ENCODE measurements at regions not wholly inside any gene's neighbourhood (a gene's known extent, or its start where the extent isn't known, plus 50 kb on each side); places are given as distances from the start of the nearest gene placed in this dataset.
"Not testable (repeated sequence)": the region's sequence is repeated elsewhere in the genome, so short reads cannot be mapped to it uniquely, and the experiment has no call there.

DNA sequence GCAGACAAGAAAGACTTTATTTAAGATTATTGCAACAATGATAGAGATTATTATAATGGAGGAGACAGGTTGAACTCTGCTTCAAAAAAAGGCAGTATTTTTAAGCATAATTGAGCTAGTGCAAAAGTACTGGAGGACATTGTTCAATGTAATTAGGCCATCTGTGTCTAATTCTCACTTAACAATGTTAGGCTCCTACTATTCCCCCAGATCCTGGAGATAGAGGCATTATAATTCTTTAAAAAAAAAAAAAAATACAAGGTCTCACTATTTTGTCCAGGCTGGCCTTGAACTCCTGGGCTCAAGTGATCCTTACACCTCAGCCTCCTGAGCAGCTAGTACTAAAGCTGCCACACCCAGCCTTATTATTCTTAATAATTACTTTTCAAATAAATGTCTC is 193.4 kb upstream of the NUDT12 start:
- no peaks in the 10 kb centered on the region for H3K27me3 ChIP-seq (ENCODE audit: control insufficient read depth in 2 of 2, insufficient read depth in 2 of 2, low read length in 2 of 2)
- H3K4me3 ChIP-seq (ENCODE audit: low read length in 2 of 2), result no peak overlapping the region
- H3K9ac ChIP-seq (ENCODE audit: low read depth in 1 of 2, low read length in 2 of 2), result no peak overlapping the region
- no peak overlapping the region for H3K27ac ChIP-seq (ENCODE audit: low read depth in 2 of 2, low read length in 2 of 2)
- no peaks in the 10 kb centered on the region for H3K9me3 ChIP-seq (ENCODE audit: control insufficient read depth in 2 of 2, low read length in 2 of 2)
- no peaks in the 10 kb centered on the region for H3K36me3 ChIP-seq (ENCODE audit: control insufficient read depth in 2 of 2, insufficient read depth in 2 of 2, low read length in 2 of 2)
- H3K4me1 ChIP-seq (ENCODE audit: control insufficient read depth in 2 of 2, insufficient read depth in 2 of 2, low read length in 2 of 2), result no peaks in the 10 kb centered on the region

DNA sequence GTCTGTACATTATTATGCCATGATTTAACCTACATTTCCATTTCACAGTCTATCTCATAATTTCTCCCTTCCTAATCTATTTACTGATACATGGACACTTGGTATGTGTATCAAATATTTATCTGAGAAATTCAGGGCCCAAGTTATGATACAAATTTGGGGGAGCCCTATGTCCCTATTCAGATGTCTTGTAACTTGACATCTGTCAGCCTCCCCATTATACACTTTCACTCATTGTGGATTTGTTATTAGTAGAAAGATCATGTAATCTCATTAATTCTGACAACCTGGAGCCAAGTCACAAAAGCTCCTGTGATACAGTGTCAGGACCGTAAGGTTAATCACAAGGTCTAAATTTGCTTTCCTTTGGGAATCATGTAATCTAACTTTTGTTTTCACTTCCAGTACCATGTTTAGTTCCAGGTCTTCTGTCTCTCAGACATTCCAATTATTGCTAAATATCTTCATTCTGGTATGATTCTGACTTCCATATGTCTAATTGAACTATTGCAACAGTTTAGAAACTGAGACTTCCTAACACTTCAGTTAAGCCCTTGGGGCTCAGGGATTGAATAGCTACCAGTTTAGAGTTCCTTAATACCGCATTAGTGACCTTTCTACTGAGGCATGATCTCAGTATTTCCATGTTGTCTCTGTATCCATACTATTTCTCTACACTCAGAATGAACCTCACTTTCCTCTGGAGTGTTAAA is 182.9 kb upstream of the NUDT12 start:
- no peaks in the 10 kb centered on the region for H3K4me1 ChIP-seq (ENCODE audit: control insufficient read depth in 2 of 2, insufficient read depth in 2 of 2, low read length in 2 of 2)
- no peak overlapping the region for H3K9ac ChIP-seq (ENCODE audit: low read depth in 1 of 2, low read length in 2 of 2)
- H3K36me3 ChIP-seq (ENCODE audit: control insufficient read depth in 2 of 2, insufficient read depth in 2 of 2, low read length in 2 of 2), result no peaks in the 10 kb centered on the region
- no peaks in the 10 kb centered on the region for H3K27me3 ChIP-seq (ENCODE audit: control insufficient read depth in 2 of 2, insufficient read depth in 2 of 2, low read length in 2 of 2)
- no peak overlapping the region for H3K4me3 ChIP-seq (ENCODE audit: low read length in 2 of 2)
- no peaks in the 10 kb centered on the region for H3K9me3 ChIP-seq (ENCODE audit: control insufficient read depth in 2 of 2, low read length in 2 of 2)
- no peak overlapping the region for H3K27ac ChIP-seq (ENCODE audit: low read depth in 2 of 2, low read length in 2 of 2)

DNA sequence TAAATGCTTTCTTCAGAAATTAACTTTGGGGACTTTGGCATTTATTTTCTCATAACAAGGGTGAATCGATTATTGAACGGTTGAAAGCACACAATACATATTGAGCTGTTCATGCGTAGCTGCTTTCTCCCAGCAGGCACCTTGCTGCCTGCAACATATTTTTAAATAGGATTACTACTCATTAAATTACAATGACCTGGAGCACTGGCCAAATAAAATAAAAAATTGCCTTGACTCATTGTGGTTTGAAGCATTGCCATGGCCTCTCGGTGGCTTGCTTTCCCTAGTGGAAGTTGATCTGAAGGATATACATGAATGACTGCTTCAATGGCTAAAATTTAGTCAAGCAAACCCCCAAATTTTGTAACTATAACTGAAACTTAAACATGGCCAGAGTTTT is 181.6 kb upstream of the NUDT12 start:
- H3K4me1 ChIP-seq (ENCODE audit: control insufficient read depth in 2 of 2, insufficient read depth in 2 of 2, low read length in 2 of 2), result no peaks in the 10 kb centered on the region
- no peak overlapping the region for H3K27ac ChIP-seq (ENCODE audit: low read depth in 2 of 2, low read length in 2 of 2)
- no peaks in the 10 kb centered on the region for H3K9me3 ChIP-seq (ENCODE audit: control insufficient read depth in 2 of 2, low read length in 2 of 2)
- H3K27me3 ChIP-seq (ENCODE audit: control insufficient read depth in 2 of 2, insufficient read depth in 2 of 2, low read length in 2 of 2), result no peaks in the 10 kb centered on the region
- no peak overlapping the region for H3K9ac ChIP-seq (ENCODE audit: low read depth in 1 of 2, low read length in 2 of 2)
- H3K4me3 ChIP-seq (ENCODE audit: low read length in 2 of 2), result no peak overlapping the region
- no peaks in the 10 kb centered on the region for H3K36me3 ChIP-seq (ENCODE audit: control insufficient read depth in 2 of 2, insufficient read depth in 2 of 2, low read length in 2 of 2)

DNA sequence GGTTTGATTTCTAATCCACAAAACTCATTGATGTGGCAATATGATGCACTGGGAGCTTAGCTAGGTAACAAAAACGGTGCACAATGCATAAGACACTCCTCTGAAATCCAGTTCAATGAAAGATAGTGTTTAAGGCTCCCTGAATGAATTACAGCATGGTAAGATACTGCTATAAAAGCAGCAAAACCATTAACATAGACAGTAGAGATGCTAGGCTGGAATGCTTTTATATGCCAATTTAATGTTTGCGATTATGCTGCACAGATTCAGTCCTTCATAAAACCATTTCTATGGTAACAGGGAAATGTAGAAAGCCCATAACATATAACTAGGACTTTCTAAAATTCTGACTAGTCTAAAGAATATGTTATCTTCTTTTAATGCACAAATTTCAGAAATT is 180.8 kb upstream of the NUDT12 start:
- H3K9me3 ChIP-seq (ENCODE audit: control insufficient read depth in 2 of 2, low read length in 2 of 2), result no peaks in the 10 kb centered on the region
- H3K4me3 ChIP-seq (ENCODE audit: low read length in 2 of 2), result no peak overlapping the region
- H3K36me3 ChIP-seq (ENCODE audit: control insufficient read depth in 2 of 2, insufficient read depth in 2 of 2, low read length in 2 of 2), result no peaks in the 10 kb centered on the region
- no peak overlapping the region for H3K27ac ChIP-seq (ENCODE audit: low read depth in 2 of 2, low read length in 2 of 2)
- H3K4me1 ChIP-seq (ENCODE audit: control insufficient read depth in 2 of 2, insufficient read depth in 2 of 2, low read length in 2 of 2), result no peaks in the 10 kb centered on the region
- no peak overlapping the region for H3K9ac ChIP-seq (ENCODE audit: low read depth in 1 of 2, low read length in 2 of 2)
- no peaks in the 10 kb centered on the region for H3K27me3 ChIP-seq (ENCODE audit: control insufficient read depth in 2 of 2, insufficient read depth in 2 of 2, low read length in 2 of 2)

DNA sequence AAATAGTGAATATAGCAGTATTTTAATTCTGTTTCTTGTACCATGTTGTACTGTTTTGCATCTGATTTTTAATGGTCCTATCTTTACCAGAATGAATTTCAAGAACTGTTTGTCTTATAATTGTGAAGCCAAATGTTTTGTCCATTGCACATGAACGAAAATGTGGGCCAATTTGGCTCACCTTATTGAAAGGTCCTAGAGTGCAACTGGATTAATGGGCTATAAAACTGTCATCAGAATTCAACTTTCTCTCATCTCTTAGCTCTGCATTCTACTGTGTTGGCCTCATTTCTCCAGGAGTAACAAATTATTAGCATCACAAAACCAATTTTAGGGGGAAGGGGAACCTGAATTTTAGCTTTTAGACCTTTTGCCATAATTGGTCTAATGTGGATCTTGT is 179.4 kb upstream of the NUDT12 start:
- Histone ChIP-seq H3K9ac (ENCODE audit: low read depth in 1 of 2, low read length in 2 of 2) (no peak overlapping the region), H3K27me3 (ENCODE audit: control insufficient read depth in 2 of 2, insufficient read depth in 2 of 2, low read length in 2 of 2) (no peaks in the 10 kb centered on the region), H3K9me3 (ENCODE audit: control insufficient read depth in 2 of 2, low read length in 2 of 2) (no peaks in the 10 kb centered on the region), H3K27ac (ENCODE audit: low read depth in 2 of 2, low read length in 2 of 2) (no peak overlapping the region), H3K4me3 (ENCODE audit: low read length in 2 of 2) (no peak overlapping the region), H3K36me3 (ENCODE audit: control insufficient read depth in 2 of 2, insufficient read depth in 2 of 2, low read length in 2 of 2) (no peaks in the 10 kb centered on the region), H3K4me1 (ENCODE audit: control insufficient read depth in 2 of 2, insufficient read depth in 2 of 2, low read length in 2 of 2) (no peaks in the 10 kb centered on the region)

DNA sequence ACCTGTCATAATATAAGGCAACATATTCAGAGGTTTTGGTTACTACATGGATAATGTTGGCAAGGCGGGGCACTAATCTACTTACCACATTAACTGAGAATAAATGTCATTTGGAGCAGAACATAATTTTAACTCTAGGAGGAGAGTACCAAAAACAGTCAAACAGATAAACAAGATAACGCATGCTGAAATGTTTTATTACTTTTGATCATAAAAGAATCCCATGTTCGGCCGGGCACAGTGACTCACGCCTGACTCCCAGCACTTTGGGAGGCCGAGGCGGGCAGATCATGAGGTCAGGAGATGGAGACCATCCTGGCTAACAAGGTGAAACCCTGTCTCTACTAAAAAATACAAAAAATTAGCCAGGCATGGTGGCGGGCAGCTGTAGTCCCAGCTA is 173.8 kb upstream of the NUDT12 start:
- H3K4me1 ChIP-seq (ENCODE audit: control insufficient read depth in 2 of 2, insufficient read depth in 2 of 2, low read length in 2 of 2); H3K9me3 ChIP-seq (ENCODE audit: control insufficient read depth in 2 of 2, low read length in 2 of 2); H3K27ac ChIP-seq (ENCODE audit: low read depth in 2 of 2, low read length in 2 of 2); H3K36me3 ChIP-seq (ENCODE audit: control insufficient read depth in 2 of 2, insufficient read depth in 2 of 2, low read length in 2 of 2); H3K27me3 ChIP-seq (ENCODE audit: control insufficient read depth in 2 of 2, insufficient read depth in 2 of 2, low read length in 2 of 2); H3K4me3 ChIP-seq (ENCODE audit: low read length in 2 of 2); H3K9ac ChIP-seq (ENCODE audit: low read depth in 1 of 2, low read length in 2 of 2): not testable (repeated sequence)

DNA sequence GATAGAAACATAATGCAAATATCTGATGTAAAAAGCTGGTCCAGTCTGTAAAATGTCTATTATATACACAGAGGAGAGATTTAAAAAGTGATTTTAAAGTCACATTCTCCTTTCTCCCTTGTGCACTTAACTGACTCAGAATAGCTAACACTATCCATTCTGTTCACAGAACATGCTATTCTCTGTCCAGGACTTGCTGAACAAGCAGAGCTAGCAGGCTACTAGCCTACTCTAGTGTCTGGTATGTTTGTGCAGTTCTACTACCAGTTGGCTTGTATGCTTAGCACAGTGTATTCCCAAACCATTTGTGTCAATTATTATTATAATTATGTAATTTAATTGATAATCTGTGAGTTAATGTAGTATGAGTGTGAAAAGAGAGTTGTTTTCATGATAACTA is 161.7 kb upstream of the NUDT12 start:
- Histone ChIP-seq H3K36me3 (ENCODE audit: control insufficient read depth in 2 of 2, insufficient read depth in 2 of 2, low read length in 2 of 2) (no peaks in the 10 kb centered on the region), H3K27ac (ENCODE audit: low read depth in 2 of 2, low read length in 2 of 2) (no peak overlapping the region), H3K9ac (ENCODE audit: low read depth in 1 of 2, low read length in 2 of 2) (no peak overlapping the region), H3K4me3 (ENCODE audit: low read length in 2 of 2) (no peak overlapping the region), H3K4me1 (ENCODE audit: control insufficient read depth in 2 of 2, insufficient read depth in 2 of 2, low read length in 2 of 2) (no peaks in the 10 kb centered on the region), H3K27me3 (ENCODE audit: control insufficient read depth in 2 of 2, insufficient read depth in 2 of 2, low read length in 2 of 2) (no peaks in the 10 kb centered on the region), H3K9me3 (ENCODE audit: control insufficient read depth in 2 of 2, low read length in 2 of 2) (no peaks in the 10 kb centered on the region)

DNA sequence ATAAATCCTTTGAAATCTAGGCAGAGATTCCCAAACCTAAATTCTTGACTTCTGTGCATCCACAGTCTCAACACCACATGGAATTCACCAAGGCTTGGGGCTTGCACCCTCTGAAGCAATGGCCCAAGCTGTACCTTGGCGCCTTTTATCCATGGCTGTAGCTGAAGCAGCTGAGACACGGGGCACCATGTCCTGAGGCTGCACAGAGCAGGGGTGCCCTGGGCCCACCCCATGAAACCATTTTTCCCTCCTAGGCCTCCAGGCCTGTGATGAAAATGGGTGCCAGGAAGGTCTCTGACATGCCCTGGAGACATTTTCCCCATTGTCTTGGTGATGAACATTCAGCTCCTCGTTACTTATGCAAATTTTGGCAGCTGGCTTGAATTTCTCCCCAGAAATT is 158.6 kb upstream of the NUDT12 start:
- Histone ChIP-seq H3K4me3 (ENCODE audit: low read length in 2 of 2) (no peak overlapping the region), H3K9me3 (ENCODE audit: control insufficient read depth in 2 of 2, low read length in 2 of 2) (no peaks in the 10 kb centered on the region), H3K27ac (ENCODE audit: low read depth in 2 of 2, low read length in 2 of 2) (no peak overlapping the region), H3K36me3 (ENCODE audit: control insufficient read depth in 2 of 2, insufficient read depth in 2 of 2, low read length in 2 of 2) (no peaks in the 10 kb centered on the region), H3K9ac (ENCODE audit: low read depth in 1 of 2, low read length in 2 of 2) (no peak overlapping the region), H3K4me1 (ENCODE audit: control insufficient read depth in 2 of 2, insufficient read depth in 2 of 2, low read length in 2 of 2) (no peaks in the 10 kb centered on the region), H3K27me3 (ENCODE audit: control insufficient read depth in 2 of 2, insufficient read depth in 2 of 2, low read length in 2 of 2) (no peaks in the 10 kb centered on the region)

DNA sequence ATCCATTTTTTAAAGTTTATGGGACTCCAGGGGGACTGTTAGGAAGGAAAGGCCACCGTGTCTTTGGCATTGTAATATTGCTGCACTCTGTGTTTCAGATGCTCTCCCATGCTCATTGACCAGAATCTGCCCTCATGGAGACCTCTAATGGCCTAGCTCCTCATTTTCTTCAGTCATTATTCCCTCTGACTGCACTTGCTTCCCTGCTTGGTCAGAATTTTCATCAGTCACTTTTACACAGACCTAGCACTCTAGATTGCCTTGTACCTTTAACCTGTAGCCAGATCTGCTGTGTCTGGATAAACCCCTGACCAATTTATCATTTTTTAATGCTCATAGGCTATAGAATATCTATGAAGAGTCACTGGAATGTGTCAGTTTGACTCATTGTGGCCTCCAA is 155.5 kb upstream of the NUDT12 start:
- Histone ChIP-seq H3K27me3 (ENCODE audit: control insufficient read depth in 2 of 2, insufficient read depth in 2 of 2, low read length in 2 of 2) (no peaks in the 10 kb centered on the region), H3K4me3 (ENCODE audit: low read length in 2 of 2) (no peak overlapping the region), H3K27ac (ENCODE audit: low read depth in 2 of 2, low read length in 2 of 2) (no peak overlapping the region), H3K9ac (ENCODE audit: low read depth in 1 of 2, low read length in 2 of 2) (no peak overlapping the region), H3K4me1 (ENCODE audit: control insufficient read depth in 2 of 2, insufficient read depth in 2 of 2, low read length in 2 of 2) (no peaks in the 10 kb centered on the region), H3K9me3 (ENCODE audit: control insufficient read depth in 2 of 2, low read length in 2 of 2) (no peaks in the 10 kb centered on the region), H3K36me3 (ENCODE audit: control insufficient read depth in 2 of 2, insufficient read depth in 2 of 2, low read length in 2 of 2) (no peaks in the 10 kb centered on the region)

DNA sequence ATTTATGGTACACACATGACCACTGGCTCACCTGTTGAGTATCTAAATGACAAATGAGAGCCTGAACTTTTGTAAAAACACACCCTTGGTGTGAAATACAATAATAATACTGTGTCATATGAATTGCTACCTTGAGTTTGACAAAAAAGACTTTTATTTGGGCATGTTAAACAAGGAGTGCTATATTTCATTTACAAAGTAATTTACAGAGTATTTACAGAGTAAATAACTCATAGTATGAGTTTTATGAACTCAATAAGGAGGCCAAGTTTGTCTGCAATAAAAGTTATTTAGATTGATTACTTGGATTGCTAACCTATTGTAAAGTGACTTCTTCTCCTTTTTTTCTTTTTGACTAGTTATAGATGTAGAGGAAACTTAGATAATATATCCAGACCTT is 146.0 kb upstream of the NUDT12 start:
- Histone ChIP-seq H3K27me3 (ENCODE audit: control insufficient read depth in 2 of 2, insufficient read depth in 2 of 2, low read length in 2 of 2) (no peaks in the 10 kb centered on the region), H3K36me3 (ENCODE audit: control insufficient read depth in 2 of 2, insufficient read depth in 2 of 2, low read length in 2 of 2) (no peaks in the 10 kb centered on the region), H3K4me3 (ENCODE audit: low read length in 2 of 2) (no peak overlapping the region), H3K9ac (ENCODE audit: low read depth in 1 of 2, low read length in 2 of 2) (no peak overlapping the region), H3K4me1 (ENCODE audit: control insufficient read depth in 2 of 2, insufficient read depth in 2 of 2, low read length in 2 of 2) (no peaks in the 10 kb centered on the region), H3K27ac (ENCODE audit: low read depth in 2 of 2, low read length in 2 of 2) (no peak overlapping the region), H3K9me3 (ENCODE audit: control insufficient read depth in 2 of 2, low read length in 2 of 2) (no peaks in the 10 kb centered on the region)
